ENCODE measurements at regions not wholly inside any gene's neighbourhood (a gene's known extent, or its start where the extent isn't known, plus 50 kb on each side); places are given as distances from the start of the nearest gene placed in this dataset.

- FAIRE-seq = no peak
- DNase-seq (ENCODE audit: low spot score) = no peak
These were observed 227.7 kb downstream of the TSHZ3 start for GRCh38 chr19:31121501-31121900.

DNA sequence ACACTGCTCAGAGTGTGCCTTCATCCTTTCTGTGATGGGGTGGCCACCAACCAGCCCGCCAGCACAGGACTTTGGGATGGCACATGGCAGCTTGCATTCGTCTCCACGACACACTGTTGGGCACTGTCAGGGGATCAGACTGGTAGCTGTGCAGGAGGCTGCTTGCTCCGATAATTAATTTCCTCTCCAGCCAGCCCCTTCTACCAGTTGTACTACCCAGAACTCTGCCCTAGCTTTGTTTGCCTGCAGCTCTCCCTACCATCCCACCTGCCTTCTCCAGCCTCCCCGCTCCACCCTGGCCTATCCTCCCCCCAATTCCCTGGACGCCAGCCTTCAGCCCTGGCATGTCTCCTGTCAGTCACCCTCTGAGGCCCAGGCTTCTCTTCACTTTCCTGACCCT is 228.3 kb downstream of the TSHZ3 start:
- FAIRE-seq (no peak), DNase-seq (ENCODE audit: low spot score) (no peak)

DNA sequence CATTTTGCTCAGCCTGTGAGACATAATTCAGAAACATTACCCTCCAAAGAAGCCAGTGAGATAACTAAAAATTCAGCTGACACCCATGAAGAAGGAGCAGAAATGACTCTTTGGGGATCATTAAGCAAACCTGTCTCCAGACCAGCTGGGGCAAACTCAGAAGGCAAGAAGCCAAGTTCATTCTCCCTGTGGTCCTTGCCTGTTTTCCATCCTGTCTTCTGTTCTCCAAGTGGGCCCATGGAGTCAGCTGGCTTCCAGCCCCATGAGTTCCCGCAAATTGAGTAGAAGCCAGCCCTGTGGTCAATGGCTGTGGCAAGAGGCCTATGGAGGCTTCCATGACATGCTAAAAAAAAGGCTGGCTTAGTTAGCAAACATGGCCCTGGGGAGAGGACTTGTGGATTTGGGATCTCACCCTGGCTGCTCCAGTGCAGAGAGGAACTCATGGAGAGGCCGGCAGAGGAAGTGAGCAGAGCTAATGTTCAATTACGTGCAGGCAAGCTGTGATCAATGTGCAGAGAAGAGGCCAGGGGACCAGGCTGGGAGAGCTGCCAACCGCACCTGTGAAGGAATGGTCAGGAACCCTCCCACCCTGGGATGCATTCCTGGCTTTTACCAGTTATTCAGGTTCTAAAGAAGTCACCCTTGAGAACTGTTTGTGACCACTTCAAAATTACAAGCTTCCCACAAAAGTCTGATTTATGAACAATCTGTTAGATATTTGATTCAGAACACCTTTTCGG is 229.1 kb downstream of the TSHZ3 start:
- DNase-seq (ENCODE audit: low spot score) (no peak), FAIRE-seq (no peak)

DNA sequence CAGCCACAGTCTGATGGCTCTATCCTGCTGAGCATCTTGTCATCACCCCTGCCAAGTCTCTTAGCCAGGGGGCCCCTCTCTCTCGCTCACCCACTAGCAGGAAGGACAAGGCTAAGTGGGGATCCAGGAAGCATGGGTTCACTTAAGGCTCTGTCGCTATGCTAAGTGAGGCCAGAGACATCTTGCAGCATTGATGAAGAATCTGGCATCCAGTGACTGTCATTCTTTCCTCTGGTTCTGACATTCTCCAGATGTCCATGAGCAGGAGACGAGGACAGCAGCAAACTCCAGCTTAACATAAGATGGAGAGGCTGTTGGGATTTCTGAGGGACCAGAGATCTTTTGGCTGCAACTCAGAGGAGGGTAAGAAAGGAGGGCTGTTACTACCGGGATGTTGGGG is 230.2 kb downstream of the TSHZ3 start:
- FAIRE-seq = no peak
- DNase-seq (ENCODE audit: low spot score) = no peak

GRCh38 chr19:31118287-31118955 is 230.8 kb downstream of the TSHZ3 start:
- no peak for FAIRE-seq
- DNase-seq (ENCODE audit: low spot score) = no peak

GRCh38 chr19:31114585-31114984 is 234.7 kb downstream of the TSHZ3 start:
- FAIRE-seq = no peak
- DNase-seq (ENCODE audit: low spot score) = peak; percentile 13

GRCh38 chr19:31113293-31113692 is 235.9 kb downstream of the TSHZ3 start:
- no peak for DNase-seq (ENCODE audit: low spot score)
- FAIRE-seq = no peak

DNA sequence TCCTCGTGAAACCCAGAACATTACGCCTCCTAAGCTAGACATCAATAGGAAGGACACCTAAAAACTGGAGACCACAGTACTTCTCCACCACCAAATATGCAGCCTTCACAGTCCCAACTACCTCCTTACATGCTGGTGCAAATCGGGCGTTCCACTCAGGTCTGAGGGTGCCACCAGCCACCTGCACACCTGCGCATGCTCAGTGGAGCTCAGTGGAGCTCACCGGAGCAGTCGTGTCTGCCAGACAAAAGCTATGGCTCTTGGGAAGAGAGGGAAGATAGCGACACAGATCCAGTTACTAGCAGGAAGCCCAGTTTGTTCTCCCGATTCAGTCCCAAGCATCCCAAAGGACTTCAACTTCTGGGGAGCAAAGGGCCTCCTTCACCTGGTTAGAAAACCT is 237.1 kb downstream of the TSHZ3 start:
- DNase-seq (ENCODE audit: low spot score) (no peak), FAIRE-seq (no peak)

- DNase-seq (ENCODE audit: low spot score) = no peak
- FAIRE-seq = no peak
These were observed 237.5 kb downstream of the TSHZ3 start for GRCh38 chr19:31111741-31112140.

DNA sequence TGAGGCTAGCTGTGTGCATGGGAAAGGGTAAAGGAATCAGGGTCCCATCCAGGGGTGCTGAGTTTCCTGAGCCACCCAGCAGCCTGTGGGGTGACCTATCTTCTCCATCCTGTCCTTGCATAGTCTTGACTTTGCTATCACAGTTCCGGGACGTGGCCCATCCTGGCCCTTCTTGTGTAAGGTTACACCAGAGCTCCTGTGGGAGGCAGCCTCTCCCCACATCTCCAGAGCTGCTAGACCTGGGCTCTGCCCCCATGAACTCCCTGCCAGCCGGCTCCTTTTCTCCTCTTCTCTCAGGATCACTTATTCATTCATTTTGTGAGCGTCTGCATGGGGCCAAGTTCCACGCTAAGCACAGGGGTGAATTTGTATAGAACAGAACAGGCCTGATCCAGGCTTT is 238.9 kb downstream of the TSHZ3 start:
- FAIRE-seq = no peak

GRCh38 chr19:31109636-31110035 is 239.6 kb downstream of the TSHZ3 start:
- FAIRE-seq = no peak
- no peak for DNase-seq (ENCODE audit: low spot score)

More for the DNA sequence above, 238.9 kb downstream of the TSHZ3 start:
- no peak for DNase-seq (ENCODE audit: low spot score)

- DNase-seq (ENCODE audit: low spot score) (no peak), FAIRE-seq (no peak)
These were observed 242.1 kb downstream of the TSHZ3 start for GRCh38 chr19:31107096-31107495.

- no peak for DNase-seq (ENCODE audit: low spot score)
- no peak for FAIRE-seq
These were observed 243.5 kb downstream of the TSHZ3 start for GRCh38 chr19:31105761-31106160.

DNA sequence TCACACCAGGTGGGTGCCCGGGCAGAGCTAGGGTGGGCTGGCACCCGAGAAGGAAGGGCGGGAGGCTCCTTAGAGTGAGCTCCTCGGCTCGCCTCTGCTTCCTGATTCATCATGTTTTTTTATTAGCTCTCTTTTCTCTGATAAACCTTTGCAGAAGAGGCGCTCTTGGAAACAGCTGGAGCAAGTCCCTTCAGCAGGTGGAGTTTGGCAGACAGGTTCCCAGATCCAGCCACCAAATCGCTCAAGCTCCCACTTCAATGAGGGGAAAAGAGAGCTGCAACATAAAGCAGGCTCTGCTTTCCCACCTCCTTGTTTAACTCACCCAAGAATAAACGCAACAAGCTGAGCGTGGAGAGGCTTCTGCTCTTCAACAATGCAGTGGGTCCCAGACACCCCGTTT is 244.8 kb downstream of the TSHZ3 start:
- FAIRE-seq (no peak), DNase-seq (ENCODE audit: low spot score) (no peak)

DNA sequence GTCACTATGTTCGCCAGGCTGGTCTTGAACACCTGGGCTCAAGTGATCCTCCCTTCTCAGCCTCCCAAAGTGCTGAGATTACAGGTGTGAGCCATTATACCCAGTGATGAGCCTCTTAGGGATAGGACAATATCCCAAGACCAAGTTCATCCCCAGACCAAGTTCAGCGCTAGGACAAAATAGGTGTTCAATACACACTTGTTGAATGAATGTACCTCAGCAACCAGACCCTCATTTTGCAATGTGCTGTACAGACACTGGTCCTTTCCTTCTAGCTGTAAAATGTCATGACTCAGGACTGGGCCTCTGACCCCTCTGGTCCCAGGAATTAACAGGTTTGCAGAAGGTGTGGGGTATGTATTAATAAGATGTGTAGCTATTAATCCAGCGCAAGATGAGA is 246.0 kb downstream of the TSHZ3 start:
- FAIRE-seq = no peak
- no peak for DNase-seq (ENCODE audit: low spot score)

GRCh38 chr19:31102674-31103073 is 246.6 kb downstream of the TSHZ3 start:
- FAIRE-seq (no peak), DNase-seq (ENCODE audit: low spot score) (no peak)

GRCh38 chr19:31100981-31101380 is 248.3 kb downstream of the TSHZ3 start:
- no peak for FAIRE-seq

DNA sequence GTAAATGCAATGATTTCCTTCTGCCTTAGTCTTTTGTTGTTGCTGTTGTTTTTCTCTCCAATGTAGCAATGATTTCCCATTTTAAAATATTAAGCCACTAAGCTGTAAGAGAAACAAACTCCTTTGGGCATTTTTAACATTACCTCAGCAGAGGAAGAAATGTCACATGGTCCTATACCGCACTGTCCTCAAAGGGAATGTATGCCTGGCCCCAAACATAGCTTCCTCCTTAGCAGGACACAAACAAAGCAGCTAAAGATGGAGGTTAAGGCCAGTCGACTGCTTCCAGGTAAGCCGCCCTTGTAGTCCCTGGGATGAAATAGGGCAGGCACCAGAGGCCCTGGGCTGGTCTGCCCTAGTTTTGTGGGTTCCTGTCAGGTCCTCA is 249.0 kb downstream of the TSHZ3 start:
- DNase-seq (ENCODE audit: low spot score) (no peak), FAIRE-seq (no peak)

More at GRCh38 chr19:31100981-31101380, 248.3 kb downstream of the TSHZ3 start:
- DNase-seq (ENCODE audit: low spot score) = no peak

DNA sequence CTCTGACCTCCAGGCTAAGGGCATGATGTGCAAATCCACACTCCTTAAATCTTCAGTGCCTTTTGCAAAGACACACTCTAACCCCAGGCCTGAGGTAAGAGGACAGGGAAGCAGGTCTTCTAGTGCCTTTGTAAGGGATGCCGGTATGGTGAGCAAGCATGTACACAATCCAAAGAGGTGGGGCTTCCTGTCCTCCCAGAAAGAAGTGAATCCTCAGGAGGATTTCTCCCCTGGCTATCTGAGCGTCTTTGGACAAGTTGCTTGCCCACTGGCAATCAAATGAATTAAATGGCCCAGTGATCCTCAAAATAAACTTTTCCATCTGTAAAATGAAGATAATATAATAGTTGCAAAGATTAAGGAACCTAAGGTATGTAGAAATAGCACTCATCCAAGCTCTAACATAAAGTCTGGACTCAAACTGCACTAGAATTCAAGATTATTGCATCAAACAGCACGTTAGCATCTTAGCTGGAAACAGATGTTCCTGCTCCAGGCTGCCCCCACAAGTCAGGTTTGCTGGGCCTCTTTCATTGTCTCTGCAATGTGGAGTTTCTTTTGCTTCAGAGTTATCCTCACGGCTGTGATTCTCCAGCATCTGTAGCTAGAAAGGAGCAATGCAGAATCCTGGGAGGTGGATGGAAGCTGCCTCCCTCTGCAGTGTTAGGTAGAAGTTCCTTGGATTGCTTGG is 249.6 kb downstream of the TSHZ3 start:
- FAIRE-seq = no peak
- no peak for DNase-seq (ENCODE audit: low spot score)

GRCh38 chr19:31098836-31099235 is 250.4 kb downstream of the TSHZ3 start:
- FAIRE-seq (no peak), DNase-seq (ENCODE audit: low spot score) (no peak)

- no peak for FAIRE-seq
- DNase-seq (ENCODE audit: low spot score) = no peak
These were observed 252.2 kb downstream of the TSHZ3 start for GRCh38 chr19:31096935-31097545.

All from RCC 7860 (cell line).